NOMO-1 (cell line): ENCODE measurements at regions not wholly inside any gene's neighbourhood (a gene's known extent, or its start where the extent isn't known, plus 50 kb on each side); places are given as distances from the start of the nearest gene placed in this dataset.

Experiments used
- DNase-seq, 2 experiments: peaks; one replicate each; lab custom pipeline; 2025; ENCODE audit not compliant: unreplicated experiment in 2 of 2; lab: John Stamatoyannopoulos, UW

DNA sequence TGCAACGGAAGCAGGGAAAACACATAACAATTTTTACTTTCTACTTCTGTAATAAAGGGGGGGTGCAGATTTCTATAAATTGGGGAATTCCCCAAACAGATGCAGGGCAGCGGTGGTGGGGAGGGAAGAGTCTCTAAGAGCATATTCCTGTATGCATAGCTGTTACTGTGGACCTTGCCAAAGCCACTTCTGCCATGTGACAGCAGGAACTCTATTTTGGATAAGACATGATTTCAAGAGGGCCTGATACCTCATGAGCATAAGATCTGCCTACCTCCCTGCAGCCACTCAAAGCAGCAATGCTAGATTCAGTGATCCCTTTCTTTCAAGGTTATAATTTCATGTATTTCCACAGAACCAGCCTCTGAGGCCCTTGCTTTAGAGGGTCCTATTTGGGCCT is 86.2 kb upstream of the CNKSR3 start:
- no peak for DNase-seq

GRCh38 chr6:154598399-154598798 is 87.9 kb upstream of the CNKSR3 start:
- DNase-seq, result no peak

DNA sequence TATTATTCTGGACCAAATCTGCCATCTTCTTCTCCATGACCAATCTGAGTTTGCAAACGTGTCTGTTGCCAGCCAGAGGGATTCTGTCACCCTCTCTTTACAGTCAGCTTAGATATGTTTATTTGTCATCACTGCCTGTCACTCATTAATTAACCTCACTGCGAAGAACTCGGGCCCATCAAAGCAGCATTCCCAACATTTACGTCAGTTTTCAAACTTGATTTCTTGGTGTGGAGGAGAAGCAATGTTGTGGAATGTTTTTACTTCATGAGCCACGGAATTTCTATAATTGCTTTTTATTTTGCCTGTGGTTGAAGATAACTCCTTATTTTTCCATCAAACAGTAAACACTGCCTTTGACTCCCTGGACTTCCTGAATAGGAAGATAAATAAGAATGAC is 91.8 kb upstream of the CNKSR3 start:
- DNase-seq, result no peak

DNA sequence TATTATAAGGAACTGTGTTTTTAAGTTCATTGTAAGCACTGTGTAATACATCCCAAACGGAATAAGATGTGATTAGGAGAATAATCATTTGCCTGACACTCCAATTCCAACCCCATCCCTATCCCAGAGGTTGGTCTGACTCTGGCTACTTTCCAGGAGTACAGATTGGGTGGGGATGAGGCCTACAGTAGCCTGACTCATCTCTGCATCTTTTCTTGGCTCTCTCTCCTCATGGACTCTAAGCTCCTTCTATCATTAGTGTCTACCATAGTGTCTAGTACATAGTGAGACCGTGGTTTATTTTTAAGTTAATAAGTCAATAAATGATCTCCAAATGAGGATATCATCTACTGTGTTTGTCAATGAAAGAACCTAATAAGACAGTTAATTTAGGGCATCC is 92.2 kb upstream of the CNKSR3 start:
- DNase-seq, result no peak

- DNase-seq, result peak; percentile 3 to 33
Observed at GRCh38 chr6:154604119-154604518, 93.6 kb upstream of the CNKSR3 start.

DNA sequence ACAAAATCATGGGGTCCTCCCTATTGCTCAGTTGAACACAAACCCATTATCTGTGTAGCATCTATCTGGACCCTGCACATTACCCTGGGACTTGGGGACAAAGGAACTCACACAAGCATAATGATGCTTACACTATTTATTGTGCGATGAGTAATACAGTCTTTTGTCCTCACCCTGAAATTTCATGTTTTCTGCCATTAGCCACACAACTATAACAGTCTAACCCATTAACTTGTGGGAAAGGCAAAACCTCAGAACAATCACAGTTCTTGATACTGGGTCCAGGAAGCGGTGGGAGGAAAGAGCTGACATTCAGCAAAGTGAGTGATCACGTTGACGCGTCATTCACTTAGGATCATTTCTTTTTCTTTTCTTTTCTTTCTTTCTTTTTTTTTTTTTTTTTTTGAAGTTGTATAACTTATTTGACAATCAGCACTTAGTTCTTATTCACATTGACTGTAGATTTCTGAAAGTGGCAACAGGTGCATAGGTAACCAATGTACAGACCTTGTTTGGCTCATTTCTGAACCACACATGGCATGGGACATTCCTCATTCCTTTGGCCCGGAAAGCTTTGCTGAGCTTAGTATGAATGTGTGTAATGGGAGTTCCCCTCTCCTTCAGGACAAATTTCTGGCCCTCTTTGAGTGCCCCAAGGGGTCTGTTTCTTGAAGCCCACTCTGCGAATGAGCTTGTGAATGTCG is 94.8 kb upstream of the CNKSR3 start:
- no peak for DNase-seq

- DNase-seq, result no peak
Observed at GRCh38 chr6:154605882-154606370, 95.4 kb upstream of the CNKSR3 start.

- no peak for DNase-seq
Observed at GRCh38 chr6:154606457-154606856, 96.0 kb upstream of the CNKSR3 start.

DNA sequence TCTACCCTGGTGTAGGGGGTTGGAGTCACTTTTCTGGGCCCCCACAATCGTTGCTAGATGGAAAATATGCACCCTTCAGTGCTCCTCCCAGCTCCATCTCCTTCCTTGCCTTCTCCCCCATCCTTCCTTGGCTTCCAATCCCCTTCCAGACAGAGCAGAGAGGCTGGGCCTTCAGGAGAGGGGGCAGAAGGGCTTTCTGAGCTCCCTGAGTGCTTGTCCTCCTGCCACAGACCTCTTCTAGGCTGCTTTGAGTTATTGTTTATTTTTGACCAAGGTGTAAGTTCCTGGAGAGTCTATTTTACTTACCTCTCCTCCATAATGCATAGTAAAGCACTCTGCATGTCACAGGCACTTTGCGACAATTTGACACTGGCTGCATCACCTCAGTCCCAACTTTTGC is 96.4 kb upstream of the CNKSR3 start:
- no peak for DNase-seq

DNA sequence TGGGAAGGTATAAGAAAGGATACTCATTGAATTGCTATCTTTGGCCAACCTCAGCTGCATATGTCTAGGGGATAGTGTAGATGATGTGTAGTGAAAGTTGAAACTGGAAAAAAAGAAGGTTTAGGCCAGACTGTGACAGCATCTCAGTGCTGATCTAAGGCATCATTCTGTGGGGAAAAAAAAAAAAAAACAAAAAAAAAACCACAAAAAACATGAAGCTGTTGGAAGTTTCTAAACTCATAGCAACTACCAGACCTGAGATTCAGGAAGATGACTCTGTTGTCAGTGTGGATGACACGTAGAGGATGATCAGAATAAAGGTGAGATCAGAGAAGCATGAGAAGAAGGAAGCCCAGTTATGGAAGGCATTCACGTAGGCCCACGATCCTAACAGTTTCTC is 100.8 kb upstream of the CNKSR3 start:
- no peak for DNase-seq

DNA sequence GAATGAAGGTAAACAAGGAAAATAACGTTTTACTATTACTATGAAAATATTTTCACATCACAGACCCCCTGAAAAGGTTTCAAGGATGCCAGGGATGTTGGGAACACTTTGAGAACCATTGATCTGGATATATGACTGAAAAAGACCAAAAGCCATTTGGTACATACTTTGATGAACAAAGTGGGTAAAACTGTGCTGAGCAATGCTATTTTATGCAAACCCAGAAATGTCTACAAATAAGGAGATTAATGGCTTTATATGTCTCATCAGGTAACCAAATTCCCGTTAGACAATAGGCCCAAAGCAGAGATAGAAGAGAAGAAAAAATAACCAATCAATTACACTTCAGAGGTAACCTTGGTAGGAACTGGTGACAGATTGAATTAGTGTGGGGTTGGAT is 101.4 kb upstream of the CNKSR3 start:
- no peak for DNase-seq

GRCh38 chr6:154613137-154613676 is 102.7 kb upstream of the CNKSR3 start:
- peak in 1 of 2 experiments; percentile 16 for DNase-seq

DNA sequence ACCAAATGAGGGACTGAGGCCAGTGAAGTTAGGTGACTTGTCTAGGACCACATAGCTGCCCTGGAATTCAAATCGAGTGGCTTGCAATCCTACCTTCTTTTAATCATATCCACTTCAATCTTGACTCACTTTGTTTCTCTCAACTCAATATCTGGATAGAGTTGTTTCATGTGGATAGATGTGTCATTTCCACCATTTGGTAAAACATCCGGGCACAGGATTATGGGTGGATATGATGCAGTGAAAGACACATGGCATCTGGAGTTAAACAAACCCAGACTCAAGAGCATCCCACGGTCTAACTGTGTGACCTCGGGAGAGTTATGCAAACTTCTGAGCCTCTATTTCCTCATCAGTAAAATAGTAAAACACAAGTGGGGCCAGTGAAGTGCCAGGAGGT is 103.6 kb upstream of the CNKSR3 start:
- DNase-seq, result no peak

GRCh38 chr6:154614641-154615040 is 104.2 kb upstream of the CNKSR3 start:
- no peak for DNase-seq

- peak; percentile 63 to 70 for DNase-seq
Observed at GRCh38 chr6:154615483-154616025, 105.1 kb upstream of the CNKSR3 start.

DNA sequence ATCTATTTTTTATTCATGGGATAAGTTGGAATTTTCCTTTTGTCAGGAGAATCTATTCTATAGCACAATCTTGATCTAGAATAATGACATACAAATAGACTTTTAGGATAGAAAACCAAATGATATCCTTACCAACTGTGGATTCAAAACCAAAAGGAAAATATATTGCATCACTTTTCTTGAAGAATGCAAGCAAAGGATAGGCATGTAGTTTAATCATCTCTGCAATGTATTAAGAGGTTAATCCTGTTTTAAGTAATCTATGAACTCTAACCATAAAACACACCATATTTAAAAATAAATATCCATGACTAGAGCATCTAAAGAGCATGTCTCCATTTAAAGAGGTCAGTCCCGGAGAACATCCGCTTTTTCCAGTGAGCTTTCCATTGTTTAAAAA is 106.7 kb upstream of the CNKSR3 start:
- DNase-seq, result no peak

GRCh38 chr6:154619146-154619545 is 108.7 kb upstream of the CNKSR3 start:
- DNase-seq, result no peak

DNA sequence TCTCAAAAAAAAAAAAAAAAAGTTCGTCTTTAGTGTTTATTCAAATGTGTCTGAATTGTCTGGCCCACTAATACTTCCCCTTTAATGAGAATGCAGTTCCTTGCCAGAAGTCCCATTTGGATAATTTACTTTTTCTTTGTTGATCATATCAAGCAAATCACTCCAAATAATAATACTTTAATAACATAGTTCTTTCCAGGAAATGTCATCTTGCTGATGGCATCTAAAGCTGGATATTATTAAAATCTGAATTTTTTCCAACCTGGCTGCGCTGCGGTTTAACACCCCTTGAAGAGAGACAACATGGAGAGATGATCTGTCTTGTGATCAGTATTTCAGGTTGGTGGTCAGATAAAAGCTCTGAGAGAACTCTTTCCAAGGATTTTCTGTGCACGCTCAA is 111.2 kb upstream of the CNKSR3 start:
- no peak for DNase-seq

DNA sequence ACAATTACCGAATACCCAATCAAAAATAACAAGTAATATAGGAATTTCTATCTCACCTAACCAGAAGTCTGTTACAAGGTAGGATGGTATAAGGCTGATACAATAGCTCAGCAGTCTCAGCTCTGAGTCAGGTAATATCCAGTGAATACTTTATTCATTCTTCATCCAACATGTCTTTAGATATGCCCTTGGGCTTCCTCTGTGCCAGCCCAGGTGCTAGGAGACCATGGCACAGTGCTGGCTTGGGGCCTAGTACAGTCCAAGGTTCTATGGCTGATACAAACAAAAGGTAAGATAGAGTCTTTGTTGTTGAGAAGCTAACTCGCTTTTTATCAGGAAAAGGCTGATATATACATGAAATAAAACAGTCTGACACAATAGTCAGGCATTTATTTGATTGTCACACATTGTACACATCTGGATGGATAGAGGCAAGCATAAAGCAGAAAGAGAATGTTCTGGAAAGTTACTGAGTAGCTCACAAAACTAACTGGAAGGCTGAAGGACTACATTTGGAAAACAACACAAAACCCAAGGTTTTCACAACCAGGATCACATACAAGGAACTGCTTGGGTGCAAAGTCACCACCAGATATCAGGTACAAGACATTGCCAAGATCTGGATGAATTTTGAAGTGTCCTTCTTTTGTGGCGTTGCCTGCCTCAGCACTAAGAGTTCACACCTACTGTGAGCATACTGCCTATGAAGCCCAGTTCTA is 110.4 kb upstream of the SCAF8 start:
- no peak for DNase-seq

- no peak for DNase-seq
Observed at GRCh38 chr6:154623391-154623790, 109.8 kb upstream of the SCAF8 start.

- no peak for DNase-seq
Observed at GRCh38 chr6:154624038-154624599, 109.1 kb upstream of the SCAF8 start.
